ENCODE measurements at regions not wholly inside any gene's neighbourhood (a gene's known extent, or its start where the extent isn't known, plus 50 kb on each side); places are given as distances from the start of the nearest gene placed in this dataset.

GRCh38 chr5:17690473-17690872, 56.2 kb downstream of the TAF11L14 start:
- Histone ChIP-seq H3K9me3 (ENCODE audit: control insufficient read depth in 2 of 2, insufficient read depth in 1 of 2, low read depth in 1 of 2, low read length in 1 of 2) (no peaks in the 10 kb centered on the region), H3K4me3 (ENCODE audit: low read depth in 1 of 2, low read length in 2 of 2) (no peak overlapping the region), H3K36me3 (ENCODE audit: control insufficient read depth in 2 of 2, insufficient read depth in 2 of 2, low read length in 1 of 2) (no peaks in the 10 kb centered on the region), H3K27me3 (ENCODE audit: control insufficient read depth in 1 of 2, insufficient read depth in 2 of 2, low read length in 2 of 2) (no peaks in the 10 kb centered on the region), H3K27ac (ENCODE audit: low read depth in 2 of 2, low read length in 1 of 2) (no peak overlapping the region), H3K4me1 (ENCODE audit: control insufficient read depth in 2 of 2, insufficient read depth in 2 of 2, low read length in 1 of 2) (no peaks in the 10 kb centered on the region)
- 31 to 38% methylated on average over 3 of the region's 3 CpGs for WGBS, 2 donors

- H3K4me1 ChIP-seq (ENCODE audit: control insufficient read depth in 2 of 2, insufficient read depth in 2 of 2, low read length in 1 of 2) = no peaks in the 10 kb centered on the region
- H3K27ac ChIP-seq (ENCODE audit: low read depth in 2 of 2, low read length in 1 of 2) = no peak overlapping the region
- no peaks in the 10 kb centered on the region for H3K27me3 ChIP-seq (ENCODE audit: control insufficient read depth in 1 of 2, insufficient read depth in 2 of 2, low read length in 2 of 2)
- H3K36me3 ChIP-seq (ENCODE audit: control insufficient read depth in 2 of 2, insufficient read depth in 2 of 2, low read length in 1 of 2) = no peaks in the 10 kb centered on the region
- no peak overlapping the region for H3K4me3 ChIP-seq (ENCODE audit: low read depth in 1 of 2, low read length in 2 of 2)
- H3K9me3 ChIP-seq (ENCODE audit: control insufficient read depth in 2 of 2, insufficient read depth in 1 of 2, low read depth in 1 of 2, low read length in 1 of 2) = no peaks in the 10 kb centered on the region
- 64 to 69% methylated on average over 1 of the region's 1 CpG for WGBS, 2 donors
Measured at GRCh38 chr5:17691762-17692161, 57.5 kb downstream of the TAF11L14 start.

GRCh38 chr5:17694371-17694770, 60.1 kb downstream of the TAF11L14 start:
- Histone ChIP-seq H3K36me3 (ENCODE audit: control insufficient read depth in 2 of 2, insufficient read depth in 2 of 2, low read length in 1 of 2) (no peaks in the 10 kb centered on the region), H3K27ac (ENCODE audit: low read depth in 2 of 2, low read length in 1 of 2) (no peak overlapping the region), H3K4me1 (ENCODE audit: control insufficient read depth in 2 of 2, insufficient read depth in 2 of 2, low read length in 1 of 2) (no peaks in the 10 kb centered on the region), H3K9me3 (ENCODE audit: control insufficient read depth in 2 of 2, insufficient read depth in 1 of 2, low read depth in 1 of 2, low read length in 1 of 2) (no peaks in the 10 kb centered on the region), H3K27me3 (ENCODE audit: control insufficient read depth in 1 of 2, insufficient read depth in 2 of 2, low read length in 2 of 2) (no peaks in the 10 kb centered on the region), H3K4me3 (ENCODE audit: low read depth in 1 of 2, low read length in 2 of 2) (no peak overlapping the region)

GRCh38 chr5:17694914-17695313, 60.7 kb downstream of the TAF11L14 start:
- Histone ChIP-seq H3K4me1 (ENCODE audit: control insufficient read depth in 2 of 2, insufficient read depth in 2 of 2, low read length in 1 of 2) (no peaks in the 10 kb centered on the region), H3K27me3 (ENCODE audit: control insufficient read depth in 1 of 2, insufficient read depth in 2 of 2, low read length in 2 of 2) (no peaks in the 10 kb centered on the region)
- WGBS, 2 donors = 71 to 78% methylated on average over 2 of the region's 2 CpGs

GRCh38 chr5:17696627-17697026, 62.4 kb downstream of the TAF11L14 start:
- no peaks in the 10 kb centered on the region for H3K9me3 ChIP-seq (ENCODE audit: control insufficient read depth in 2 of 2, insufficient read depth in 1 of 2, low read depth in 1 of 2, low read length in 1 of 2)
- H3K4me3 ChIP-seq (ENCODE audit: low read depth in 1 of 2, low read length in 2 of 2) = no peak overlapping the region
- H3K27ac ChIP-seq (ENCODE audit: low read depth in 2 of 2, low read length in 1 of 2) = no peak overlapping the region
- H3K36me3 ChIP-seq (ENCODE audit: control insufficient read depth in 2 of 2, insufficient read depth in 2 of 2, low read length in 1 of 2) = no peaks in the 10 kb centered on the region
- WGBS, 2 donors = 55 to 66% methylated on average over 1 of the region's 1 CpG
- no peaks in the 10 kb centered on the region for H3K4me1 ChIP-seq (ENCODE audit: control insufficient read depth in 2 of 2, insufficient read depth in 2 of 2, low read length in 1 of 2)
- no peaks in the 10 kb centered on the region for H3K27me3 ChIP-seq (ENCODE audit: control insufficient read depth in 1 of 2, insufficient read depth in 2 of 2, low read length in 2 of 2)

More at GRCh38 chr5:17694914-17695313, 60.7 kb downstream of the TAF11L14 start:
- Histone ChIP-seq H3K4me3 (ENCODE audit: low read depth in 1 of 2, low read length in 2 of 2) (no peak overlapping the region), H3K27ac (ENCODE audit: low read depth in 2 of 2, low read length in 1 of 2) (no peak overlapping the region), H3K9me3 (ENCODE audit: control insufficient read depth in 2 of 2, insufficient read depth in 1 of 2, low read depth in 1 of 2, low read length in 1 of 2) (no peaks in the 10 kb centered on the region), H3K36me3 (ENCODE audit: control insufficient read depth in 2 of 2, insufficient read depth in 2 of 2, low read length in 1 of 2) (no peaks in the 10 kb centered on the region)

- H3K9me3 ChIP-seq (ENCODE audit: control insufficient read depth in 2 of 2, insufficient read depth in 1 of 2, low read depth in 1 of 2, low read length in 1 of 2) = no peaks in the 10 kb centered on the region
- H3K4me1 ChIP-seq (ENCODE audit: control insufficient read depth in 2 of 2, insufficient read depth in 2 of 2, low read length in 1 of 2) = no peaks in the 10 kb centered on the region
- 67 to 68% methylated on average over 3 of the region's 3 CpGs for WGBS, 2 donors
- H3K4me3 ChIP-seq (ENCODE audit: low read depth in 1 of 2, low read length in 2 of 2) = no peak overlapping the region
- no peaks in the 10 kb centered on the region for H3K36me3 ChIP-seq (ENCODE audit: control insufficient read depth in 2 of 2, insufficient read depth in 2 of 2, low read length in 1 of 2)
- H3K27me3 ChIP-seq (ENCODE audit: control insufficient read depth in 1 of 2, insufficient read depth in 2 of 2, low read length in 2 of 2) = no peaks in the 10 kb centered on the region
- no peak overlapping the region for H3K27ac ChIP-seq (ENCODE audit: low read depth in 2 of 2, low read length in 1 of 2)
Measured at GRCh38 chr5:17697671-17698070, 63.4 kb downstream of the TAF11L14 start.

GRCh38 chr5:17709011-17709710, 74.9 kb downstream of the TAF11L14 start:
- H3K27me3 ChIP-seq (ENCODE audit: control insufficient read depth in 1 of 2, insufficient read depth in 2 of 2, low read length in 2 of 2) = no peaks in the 10 kb centered on the region
- H3K27ac ChIP-seq (ENCODE audit: low read depth in 2 of 2, low read length in 1 of 2) = no peak overlapping the region
- H3K4me3 ChIP-seq (ENCODE audit: low read depth in 1 of 2, low read length in 2 of 2) = no peak overlapping the region
- H3K9me3 ChIP-seq (ENCODE audit: control insufficient read depth in 2 of 2, insufficient read depth in 1 of 2, low read depth in 1 of 2, low read length in 1 of 2) = no peaks in the 10 kb centered on the region
- H3K4me1 ChIP-seq (ENCODE audit: control insufficient read depth in 2 of 2, insufficient read depth in 2 of 2, low read length in 1 of 2) = no peaks in the 10 kb centered on the region
- WGBS, 2 donors = 83 to 86% methylated on average over 2 of the region's 2 CpGs
- H3K36me3 ChIP-seq (ENCODE audit: control insufficient read depth in 2 of 2, insufficient read depth in 2 of 2, low read length in 1 of 2) = no peaks in the 10 kb centered on the region

GRCh38 chr5:17713301-17713700, 79.0 kb downstream of the TAF11L14 start:
- 80 to 96% methylated on average over 1 of the region's 1 CpG for whole genome bisulfite sequencing, 2 donors
- H3K4me3 ChIP-seq (ENCODE audit: low read depth in 1 of 2, low read length in 2 of 2) = no peak overlapping the region
- H3K9me3 ChIP-seq (ENCODE audit: control insufficient read depth in 2 of 2, insufficient read depth in 1 of 2, low read depth in 1 of 2, low read length in 1 of 2) = no peaks in the 10 kb centered on the region
- no peaks in the 10 kb centered on the region for H3K36me3 ChIP-seq (ENCODE audit: control insufficient read depth in 2 of 2, insufficient read depth in 2 of 2, low read length in 1 of 2)
- no peak overlapping the region for H3K27ac ChIP-seq (ENCODE audit: low read depth in 2 of 2, low read length in 1 of 2)
- H3K27me3 ChIP-seq (ENCODE audit: control insufficient read depth in 1 of 2, insufficient read depth in 2 of 2, low read length in 2 of 2) = no peaks in the 10 kb centered on the region
- H3K4me1 ChIP-seq (ENCODE audit: control insufficient read depth in 2 of 2, insufficient read depth in 2 of 2, low read length in 1 of 2) = no peaks in the 10 kb centered on the region

GRCh38 chr5:17714186-17714585, 79.9 kb downstream of the TAF11L14 start:
- H3K27ac ChIP-seq (ENCODE audit: low read depth in 2 of 2, low read length in 1 of 2) = no peak overlapping the region
- no peaks in the 10 kb centered on the region for H3K36me3 ChIP-seq (ENCODE audit: control insufficient read depth in 2 of 2, insufficient read depth in 2 of 2, low read length in 1 of 2)
- WGBS, 2 donors = 92 to 96% methylated on average over 4 of the region's 4 CpGs
- H3K4me1 ChIP-seq (ENCODE audit: control insufficient read depth in 2 of 2, insufficient read depth in 2 of 2, low read length in 1 of 2) = no peaks in the 10 kb centered on the region
- H3K27me3 ChIP-seq (ENCODE audit: control insufficient read depth in 1 of 2, insufficient read depth in 2 of 2, low read length in 2 of 2) = no peaks in the 10 kb centered on the region
- H3K4me3 ChIP-seq (ENCODE audit: low read depth in 1 of 2, low read length in 2 of 2) = no peak overlapping the region
- no peaks in the 10 kb centered on the region for H3K9me3 ChIP-seq (ENCODE audit: control insufficient read depth in 2 of 2, insufficient read depth in 1 of 2, low read depth in 1 of 2, low read length in 1 of 2)

GRCh38 chr5:17719592-17719991, 85.3 kb downstream of the TAF11L14 start:
- H3K27me3 ChIP-seq (ENCODE audit: control insufficient read depth in 1 of 2, insufficient read depth in 2 of 2, low read length in 2 of 2) = no peaks in the 10 kb centered on the region
- no peak overlapping the region for H3K4me3 ChIP-seq (ENCODE audit: low read depth in 1 of 2, low read length in 2 of 2)
- H3K36me3 ChIP-seq (ENCODE audit: control insufficient read depth in 2 of 2, insufficient read depth in 2 of 2, low read length in 1 of 2) = no peaks in the 10 kb centered on the region
- H3K27ac ChIP-seq (ENCODE audit: low read depth in 2 of 2, low read length in 1 of 2) = no peak overlapping the region
- H3K4me1 ChIP-seq (ENCODE audit: control insufficient read depth in 2 of 2, insufficient read depth in 2 of 2, low read length in 1 of 2) = no peaks in the 10 kb centered on the region
- no peaks in the 10 kb centered on the region for H3K9me3 ChIP-seq (ENCODE audit: control insufficient read depth in 2 of 2, insufficient read depth in 1 of 2, low read depth in 1 of 2, low read length in 1 of 2)
- 95 to 96% methylated on average over 9 of the region's 9 CpGs for WGBS, 2 donors

Data from esophagus (tissue), 2 donors.